SK-N-SH (cell line): ENCODE measurements at regions not wholly inside any gene's neighbourhood (a gene's known extent, or its start where the extent isn't known, plus 50 kb on each side); places are given as distances from the start of the nearest gene placed in this dataset.

Experiments
- CTCF ChIP-seq: fragments of 200-600 bp; sonication (generic); IDR thresholded peaks from 2 replicates; pipeline ENCODE4 v1.6.1; 2017; ENCODE audit warnings: antibody characterized with exemption, mild to moderate bottlenecking, moderate library complexity
- FOXM1 ChIP-seq: IDR thresholded peaks from 2 replicates; pipeline ENCODE4 v1.4.0; 2012; ENCODE audit warnings: low read depth, mild to moderate bottlenecking
- IRF3 ChIP-seq: fragments of 150-350 bp; IDR thresholded peaks from 2 replicates; pipeline ENCODE4 v1.6.1; 2016; ENCODE audit warnings: mild to moderate bottlenecking, low read depth, low read length
- MEF2A ChIP-seq: IDR thresholded peaks from 2 replicates; pipeline ENCODE4 v1.4.0; 2012; ENCODE audit warnings: low read depth, borderline replicate concordance
- MXI1 ChIP-seq: IDR thresholded peaks from 2 replicates; pipeline ENCODE4 v1.6.1; 2012; ENCODE audit warnings: mild to moderate bottlenecking, low read depth, low read length, improper control_type of control experiment
- RAD21 ChIP-seq: IDR thresholded peaks from 2 replicates; pipeline ENCODE4 v1.6.1; 2012; ENCODE audit warnings: mild to moderate bottlenecking, low read length
- TEAD4 ChIP-seq: IDR thresholded peaks from 2 replicates; pipeline ENCODE4 v1.4.0; 2012; ENCODE audit warnings: mild to moderate bottlenecking, borderline replicate concordance; ENCODE audit not compliant: insufficient read depth
- YY1 ChIP-seq: IDR thresholded peaks from 2 replicates; pipeline ENCODE4 v1.4.0; 2012; ENCODE audit warnings: low read depth, mild to moderate bottlenecking
- TF ChIP-seq, protein P1 (sequence below): fragments of 150-350 bp; IDR thresholded peaks from 2 replicates; pipeline ENCODE4 v1.6.1; 2017; ENCODE audit warnings: antibody characterized with exemption, low read length, low read depth, borderline replicate concordance

DNA sequence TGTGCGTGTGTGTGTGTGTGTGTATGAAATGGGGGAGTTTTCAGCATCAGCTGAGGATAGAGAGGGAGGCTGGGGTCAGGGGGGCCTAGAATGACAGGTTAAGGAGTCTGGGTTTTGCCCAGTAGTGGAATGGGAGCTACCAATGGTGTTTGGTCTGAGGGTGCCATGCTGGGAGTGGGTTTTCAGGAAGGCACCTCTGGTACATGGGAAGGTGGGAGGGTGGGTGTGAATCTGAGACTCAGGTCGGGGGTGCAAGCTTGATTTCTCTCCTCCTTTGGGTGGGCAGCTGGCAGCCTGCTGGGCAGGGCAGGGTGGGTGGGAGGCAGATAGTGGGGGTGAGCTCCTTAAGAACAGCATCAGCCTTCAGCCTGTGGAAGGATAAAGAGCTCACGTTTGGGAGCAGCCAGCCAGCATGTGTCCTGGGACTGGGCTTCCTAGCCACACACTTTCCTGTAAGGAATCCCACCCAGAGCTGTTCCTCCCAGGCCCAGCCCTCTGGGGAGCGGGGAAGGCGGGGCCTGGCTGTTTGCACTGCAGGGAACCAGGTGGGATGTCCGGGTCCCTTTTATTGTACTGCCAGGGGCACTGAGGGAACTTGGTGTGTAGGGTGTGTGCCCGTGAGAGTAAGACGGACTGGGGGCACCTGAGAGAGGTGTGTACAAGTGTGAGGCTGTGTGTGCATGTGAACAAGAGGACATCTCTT, 152.8 kb downstream of the FOXD2 start:
- no peak for TF ChIP-seq FOXM1
- TF ChIP-seq MXI1, result no peak
- TF ChIP-seq, protein P1, sequence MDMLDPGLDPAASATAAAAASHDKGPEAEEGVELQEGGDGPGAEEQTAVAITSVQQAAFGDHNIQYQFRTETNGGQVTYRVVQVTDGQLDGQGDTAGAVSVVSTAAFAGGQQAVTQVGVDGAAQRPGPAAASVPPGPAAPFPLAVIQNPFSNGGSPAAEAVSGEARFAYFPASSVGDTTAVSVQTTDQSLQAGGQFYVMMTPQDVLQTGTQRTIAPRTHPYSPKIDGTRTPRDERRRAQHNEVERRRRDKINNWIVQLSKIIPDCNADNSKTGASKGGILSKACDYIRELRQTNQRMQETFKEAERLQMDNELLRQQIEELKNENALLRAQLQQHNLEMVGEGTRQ, result no peak
- TF ChIP-seq CTCF, result no peak
- no peak for TF ChIP-seq IRF3
- no peak for TF ChIP-seq YY1
- no peak for TF ChIP-seq MEF2A
- no peak for TF ChIP-seq RAD21
- no peak for TF ChIP-seq TEAD4
